SK-N-SH treated with all-trans-retinoic acid at 6 μM for 48 hours (cell line): ENCODE measurements at regions not wholly inside any gene's neighbourhood (a gene's known extent, or its start where the extent isn't known, plus 50 kb on each side); places are given as distances from the start of the nearest gene placed in this dataset.

Source experiments
- ATAC-seq: fragments of 200-7000 bp; cut with Tn5 transposase; 3 replicates; pipeline ENCODE4 v1.9.1; 2020; ENCODE audit warnings: mild to moderate bottlenecking, moderate library complexity
- ARNTL ChIP-seq: fragments of 450-650 bp; formaldehyde crosslinking; IDR thresholded peaks from 2 replicates; pipeline ENCODE4 v1.5.0; 2020; ENCODE audit warnings: low read depth, mild to moderate bottlenecking, moderate library complexity, borderline replicate concordance
- BACH2 ChIP-seq: fragments of 250-450 bp; sonication (Bioruptor Pico); IDR thresholded peaks from 2 replicates; pipeline ENCODE4 v1.9.0; 2021; ENCODE audit warnings: mild to moderate bottlenecking, borderline replicate concordance
- CSDC2 ChIP-seq: fragments of 250-450 bp; sonication (Bioruptor Pico); IDR thresholded peaks from 2 replicates; pipeline ENCODE4 v1.5.0; 2020; ENCODE audit warnings: mild to moderate bottlenecking, moderate library complexity
- ESRRG ChIP-seq: fragments of 250-450 bp; sonication (Bioruptor Pico); IDR thresholded peaks from 2 replicates; pipeline ENCODE4 v1.6.1; 2021; ENCODE audit warnings: mild to moderate bottlenecking
- GLIS3 ChIP-seq: fragments of 250-450 bp; sonication (Bioruptor Pico); IDR thresholded peaks from 2 replicates; pipeline ENCODE4 v1.5.0; 2020; ENCODE audit warnings: mild to moderate bottlenecking, moderate library complexity
- ISL1 ChIP-seq: fragments of 250-450 bp; sonication (Bioruptor Pico); IDR thresholded peaks from 2 replicates; pipeline ENCODE4 v2.1.2; 2022; ENCODE audit warnings: mild to moderate bottlenecking, moderate library complexity
- OSR1 ChIP-seq: fragments of 250-450 bp; sonication (Bioruptor Pico); IDR thresholded peaks from 2 replicates; pipeline ENCODE4 v1.8.0; 2022; ENCODE audit warnings: moderate library complexity, mild to moderate bottlenecking, inconsistent platforms
- PPARA ChIP-seq: fragments of 250-450 bp; sonication (Bioruptor Pico); IDR thresholded peaks from 2 replicates; pipeline ENCODE4 v1.5.0; 2020; ENCODE audit warnings: mild to moderate bottlenecking, borderline replicate concordance
- RARB ChIP-seq: fragments of 250-450 bp; sonication (Bioruptor Pico); IDR thresholded peaks from 2 replicates; pipeline ENCODE4 v1.8.0; 2021; ENCODE audit warnings: mild to moderate bottlenecking, moderate library complexity
- SNAI2 ChIP-seq: fragments of 250-450 bp; sonication (Bioruptor Pico); IDR thresholded peaks from 2 replicates; pipeline ENCODE4 v1.5.0; 2020; ENCODE audit warnings: mild to moderate bottlenecking, moderate library complexity
- TCF4 ChIP-seq: fragments of 250-450 bp; sonication (Bioruptor Pico); IDR thresholded peaks from 2 replicates; pipeline ENCODE4 v1.8.0; 2021; ENCODE audit warnings: mild to moderate bottlenecking, moderate library complexity, borderline replicate concordance
- TOX ChIP-seq: fragments of 250-450 bp; sonication (Bioruptor Pico); IDR thresholded peaks from 2 replicates; pipeline ENCODE4 v1.8.0; 2021; ENCODE audit warnings: mild to moderate bottlenecking, moderate library complexity, borderline replicate concordance
- ZC3H10 ChIP-seq: fragments of 250-450 bp; sonication (Bioruptor Pico); IDR thresholded peaks from 2 replicates; pipeline ENCODE4 v1.5.1; 2021; ENCODE audit warnings: mild to moderate bottlenecking, moderate library complexity
- ZFP3 ChIP-seq: fragments of 250-450 bp; sonication (Bioruptor Pico); IDR thresholded peaks from 2 replicates; pipeline ENCODE4 v1.5.0; 2020; ENCODE audit warnings: mild to moderate bottlenecking, moderate library complexity
- ZFP30 ChIP-seq: fragments of 450-650 bp; formaldehyde crosslinking; IDR thresholded peaks from 2 replicates; pipeline ENCODE4 v1.5.0; 2022; ENCODE audit warnings: mild to moderate bottlenecking, moderate library complexity
- ZNF565 ChIP-seq: fragments of 450-650 bp; formaldehyde crosslinking; conservative IDR thresholded peaks from 2 replicates; pipeline ENCODE4 v1.5.0; 2020; ENCODE audit warnings: low read depth, mild to moderate bottlenecking, moderate library complexity
- ZNF70 ChIP-seq: fragments of 450-650 bp; formaldehyde crosslinking; IDR thresholded peaks from 2 replicates; pipeline ENCODE4 v1.5.0; 2020; ENCODE audit warnings: mild to moderate bottlenecking, moderate library complexity
- ZNF8 ChIP-seq: fragments of 450-650 bp; formaldehyde crosslinking; IDR thresholded peaks from 2 replicates; pipeline ENCODE4 v1.5.0; 2020; ENCODE audit warnings: mild to moderate bottlenecking, moderate library complexity
- TF ChIP-seq, protein P1 (sequence below): fragments of 250-450 bp; sonication (Bioruptor Pico); IDR thresholded peaks from 2 replicates; pipeline ENCODE4 v1.8.0; 2020; ENCODE audit warnings: mild to moderate bottlenecking, moderate library complexity, borderline replicate concordance
- TF ChIP-seq, protein P2 (sequence below): fragments of 250-450 bp; sonication (Bioruptor Pico); IDR thresholded peaks from 2 replicates; pipeline ENCODE4 v1.5.1; 2021; ENCODE audit warnings: mild to moderate bottlenecking, moderate library complexity
- TF ChIP-seq, protein P3 (sequence below): fragments of 250-450 bp; sonication (Bioruptor Pico); IDR thresholded peaks from 2 replicates; pipeline ENCODE4 v1.8.0; 2021; ENCODE audit warnings: low read depth, mild to moderate bottlenecking, moderate library complexity, borderline replicate concordance
- TF ChIP-seq, protein P4 (sequence below): fragments of 250-450 bp; sonication (Bioruptor Pico); IDR thresholded peaks from 2 replicates; pipeline ENCODE4 v1.5.1; 2020; ENCODE audit warnings: low read depth, mild to moderate bottlenecking, moderate library complexity
- TF ChIP-seq, protein P5 (sequence below): fragments of 250-450 bp; sonication (Bioruptor Pico); IDR thresholded peaks from 2 replicates; pipeline ENCODE4 v1.5.0; 2020; ENCODE audit warnings: mild to moderate bottlenecking, moderate library complexity

DNA sequence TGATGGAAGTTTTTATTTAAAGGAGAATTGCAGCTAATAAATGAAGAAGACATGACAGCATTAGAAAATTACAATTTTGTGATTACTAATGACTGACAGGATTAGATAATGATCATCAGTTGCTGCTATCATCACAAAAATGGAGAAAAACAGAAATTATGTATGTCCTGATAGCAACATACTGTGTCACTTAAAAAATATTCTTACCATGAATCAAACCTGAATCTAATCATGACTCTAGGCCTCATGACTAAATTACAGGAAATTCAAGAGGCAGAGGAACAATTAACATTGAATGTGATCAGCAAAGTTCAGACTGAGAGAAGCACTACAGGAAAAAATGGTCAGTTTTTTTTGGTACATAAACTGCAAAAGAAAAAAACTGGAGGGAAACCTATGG lies 147.8 kb downstream of the PMAIP1 start:
- peak; percentile 68 for TF ChIP-seq ISL1 (CRISPR knock-in tag)
- TF ChIP-seq, protein P1, sequence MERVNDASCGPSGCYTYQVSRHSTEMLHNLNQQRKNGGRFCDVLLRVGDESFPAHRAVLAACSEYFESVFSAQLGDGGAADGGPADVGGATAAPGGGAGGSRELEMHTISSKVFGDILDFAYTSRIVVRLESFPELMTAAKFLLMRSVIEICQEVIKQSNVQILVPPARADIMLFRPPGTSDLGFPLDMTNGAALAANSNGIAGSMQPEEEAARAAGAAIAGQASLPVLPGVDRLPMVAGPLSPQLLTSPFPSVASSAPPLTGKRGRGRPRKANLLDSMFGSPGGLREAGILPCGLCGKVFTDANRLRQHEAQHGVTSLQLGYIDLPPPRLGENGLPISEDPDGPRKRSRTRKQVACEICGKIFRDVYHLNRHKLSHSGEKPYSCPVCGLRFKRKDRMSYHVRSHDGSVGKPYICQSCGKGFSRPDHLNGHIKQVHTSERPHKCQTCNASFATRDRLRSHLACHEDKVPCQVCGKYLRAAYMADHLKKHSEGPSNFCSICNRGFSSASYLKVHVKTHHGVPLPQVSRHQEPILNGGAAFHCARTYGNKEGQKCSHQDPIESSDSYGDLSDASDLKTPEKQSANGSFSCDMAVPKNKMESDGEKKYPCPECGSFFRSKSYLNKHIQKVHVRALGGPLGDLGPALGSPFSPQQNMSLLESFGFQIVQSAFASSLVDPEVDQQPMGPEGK (CRISPR knock-in tag), result no peak
- no peak for ATAC-seq

DNA sequence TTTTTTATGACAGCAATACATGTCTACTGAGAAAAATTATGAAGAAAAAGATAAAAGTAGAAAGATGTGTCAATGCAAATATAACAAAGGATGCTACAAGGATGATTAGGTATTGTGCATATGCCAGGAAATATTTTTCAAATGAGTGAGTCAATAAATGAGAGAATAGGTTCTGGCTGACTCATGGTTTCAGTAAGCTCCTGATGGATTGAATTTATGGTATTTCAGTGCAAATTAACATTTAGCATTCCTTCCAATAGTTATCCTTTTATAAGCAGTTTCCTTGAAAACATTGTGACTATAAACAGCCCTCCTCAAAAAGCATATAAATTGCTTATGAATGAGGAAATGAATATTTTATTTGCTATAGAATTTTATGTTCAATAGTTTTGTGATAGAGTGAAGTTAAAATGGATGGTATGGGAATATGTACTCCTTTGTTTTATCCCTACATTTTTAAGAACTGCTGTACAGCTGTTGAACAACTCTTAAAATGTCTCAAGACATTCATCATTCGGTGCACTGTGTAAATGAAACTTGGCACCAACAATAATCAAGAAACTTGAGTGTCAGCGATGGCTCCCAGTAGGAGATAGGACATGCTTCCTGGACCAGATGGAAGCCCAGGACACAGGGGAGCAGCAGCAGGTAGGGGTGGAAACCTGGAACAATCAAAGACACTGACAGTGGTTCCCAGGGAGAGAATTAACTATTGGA lies 144.7 kb downstream of the PMAIP1 start:
- peak; percentile 89 for ATAC-seq
- TF ChIP-seq BACH2 (CRISPR knock-in tag) (no peak), ZFP30 (CRISPR knock-in tag) (no peak), TCF4 (CRISPR knock-in tag) (no peak), ISL1 (CRISPR knock-in tag) (peak; percentile 95), ZFP3 (CRISPR knock-in tag) (no peak), GLIS3 (CRISPR knock-in tag) (no peak), ARNTL (CRISPR knock-in tag) (no peak), RARB (CRISPR knock-in tag) (no peak), ZC3H10 (CRISPR knock-in tag) (peak; percentile 40; the same call in 1 of the 2 replicates), OSR1 (CRISPR knock-in tag) (no peak), TOX (peak; percentile 77; the same call in 1 of the 2 replicates), SNAI2 (CRISPR knock-in tag) (no peak), ESRRG (no peak), PPARA (CRISPR knock-in tag) (no peak), ZNF8 (CRISPR knock-in tag) (no peak), CSDC2 (CRISPR knock-in tag) (no peak), ZNF70 (CRISPR knock-in tag) (no peak), ZNF565 (no peak)
- TF ChIP-seq, protein P1 (CRISPR knock-in tag), result no peak
- TF ChIP-seq, protein P2, sequence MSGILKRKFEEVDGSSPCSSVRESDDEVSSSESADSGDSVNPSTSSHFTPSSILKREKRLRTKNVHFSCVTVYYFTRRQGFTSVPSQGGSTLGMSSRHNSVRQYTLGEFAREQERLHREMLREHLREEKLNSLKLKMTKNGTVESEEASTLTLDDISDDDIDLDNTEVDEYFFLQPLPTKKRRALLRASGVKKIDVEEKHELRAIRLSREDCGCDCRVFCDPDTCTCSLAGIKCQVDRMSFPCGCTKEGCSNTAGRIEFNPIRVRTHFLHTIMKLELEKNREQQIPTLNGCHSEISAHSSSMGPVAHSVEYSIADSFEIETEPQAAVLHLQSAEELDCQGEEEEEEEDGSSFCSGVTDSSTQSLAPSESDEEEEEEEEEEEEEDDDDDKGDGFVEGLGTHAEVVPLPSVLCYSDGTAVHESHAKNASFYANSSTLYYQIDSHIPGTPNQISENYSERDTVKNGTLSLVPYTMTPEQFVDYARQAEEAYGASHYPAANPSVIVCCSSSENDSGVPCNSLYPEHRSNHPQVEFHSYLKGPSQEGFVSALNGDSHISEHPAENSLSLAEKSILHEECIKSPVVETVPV (CRISPR knock-in tag), result no peak
- TF ChIP-seq, protein P3, sequence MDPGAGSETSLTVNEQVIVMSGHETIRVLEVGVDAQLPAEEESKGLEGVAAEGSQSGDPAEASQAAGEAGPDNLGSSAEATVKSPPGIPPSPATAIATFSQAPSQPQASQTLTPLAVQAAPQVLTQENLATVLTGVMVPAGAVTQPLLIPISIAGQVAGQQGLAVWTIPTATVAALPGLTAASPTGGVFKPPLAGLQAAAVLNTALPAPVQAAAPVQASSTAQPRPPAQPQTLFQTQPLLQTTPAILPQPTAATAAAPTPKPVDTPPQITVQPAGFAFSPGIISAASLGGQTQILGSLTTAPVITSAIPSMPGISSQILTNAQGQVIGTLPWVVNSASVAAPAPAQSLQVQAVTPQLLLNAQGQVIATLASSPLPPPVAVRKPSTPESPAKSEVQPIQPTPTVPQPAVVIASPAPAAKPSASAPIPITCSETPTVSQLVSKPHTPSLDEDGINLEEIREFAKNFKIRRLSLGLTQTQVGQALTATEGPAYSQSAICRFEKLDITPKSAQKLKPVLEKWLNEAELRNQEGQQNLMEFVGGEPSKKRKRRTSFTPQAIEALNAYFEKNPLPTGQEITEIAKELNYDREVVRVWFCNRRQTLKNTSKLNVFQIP (CRISPR knock-in tag), result no peak
- TF ChIP-seq, protein P4, sequence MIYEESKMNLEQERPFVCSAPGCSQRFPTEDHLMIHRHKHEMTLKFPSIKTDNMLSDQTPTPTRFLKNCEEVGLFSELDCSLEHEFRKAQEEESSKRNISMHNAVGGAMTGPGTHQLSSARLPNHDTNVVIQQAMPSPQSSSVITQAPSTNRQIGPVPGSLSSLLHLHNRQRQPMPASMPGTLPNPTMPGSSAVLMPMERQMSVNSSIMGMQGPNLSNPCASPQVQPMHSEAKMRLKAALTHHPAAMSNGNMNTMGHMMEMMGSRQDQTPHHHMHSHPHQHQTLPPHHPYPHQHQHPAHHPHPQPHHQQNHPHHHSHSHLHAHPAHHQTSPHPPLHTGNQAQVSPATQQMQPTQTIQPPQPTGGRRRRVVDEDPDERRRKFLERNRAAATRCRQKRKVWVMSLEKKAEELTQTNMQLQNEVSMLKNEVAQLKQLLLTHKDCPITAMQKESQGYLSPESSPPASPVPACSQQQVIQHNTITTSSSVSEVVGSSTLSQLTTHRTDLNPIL (CRISPR knock-in tag), result peak; percentile 44; the same call in 1 of the 2 replicates
- TF ChIP-seq, protein P5, sequence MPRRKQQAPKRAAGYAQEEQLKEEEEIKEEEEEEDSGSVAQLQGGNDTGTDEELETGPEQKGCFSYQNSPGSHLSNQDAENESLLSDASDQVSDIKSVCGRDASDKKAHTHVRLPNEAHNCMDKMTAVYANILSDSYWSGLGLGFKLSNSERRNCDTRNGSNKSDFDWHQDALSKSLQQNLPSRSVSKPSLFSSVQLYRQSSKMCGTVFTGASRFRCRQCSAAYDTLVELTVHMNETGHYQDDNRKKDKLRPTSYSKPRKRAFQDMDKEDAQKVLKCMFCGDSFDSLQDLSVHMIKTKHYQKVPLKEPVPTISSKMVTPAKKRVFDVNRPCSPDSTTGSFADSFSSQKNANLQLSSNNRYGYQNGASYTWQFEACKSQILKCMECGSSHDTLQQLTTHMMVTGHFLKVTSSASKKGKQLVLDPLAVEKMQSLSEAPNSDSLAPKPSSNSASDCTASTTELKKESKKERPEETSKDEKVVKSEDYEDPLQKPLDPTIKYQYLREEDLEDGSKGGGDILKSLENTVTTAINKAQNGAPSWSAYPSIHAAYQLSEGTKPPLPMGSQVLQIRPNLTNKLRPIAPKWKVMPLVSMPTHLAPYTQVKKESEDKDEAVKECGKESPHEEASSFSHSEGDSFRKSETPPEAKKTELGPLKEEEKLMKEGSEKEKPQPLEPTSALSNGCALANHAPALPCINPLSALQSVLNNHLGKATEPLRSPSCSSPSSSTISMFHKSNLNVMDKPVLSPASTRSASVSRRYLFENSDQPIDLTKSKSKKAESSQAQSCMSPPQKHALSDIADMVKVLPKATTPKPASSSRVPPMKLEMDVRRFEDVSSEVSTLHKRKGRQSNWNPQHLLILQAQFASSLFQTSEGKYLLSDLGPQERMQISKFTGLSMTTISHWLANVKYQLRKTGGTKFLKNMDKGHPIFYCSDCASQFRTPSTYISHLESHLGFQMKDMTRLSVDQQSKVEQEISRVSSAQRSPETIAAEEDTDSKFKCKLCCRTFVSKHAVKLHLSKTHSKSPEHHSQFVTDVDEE (CRISPR knock-in tag), result no peak
- TF ChIP-seq, all 23 proteins: peak for 4
